NCI-H446 treated with DMSO at 0.1 percent for 48 hours (cell line): ENCODE measurements at regions not wholly inside any gene's neighbourhood (a gene's known extent, or its start where the extent isn't known, plus 50 kb on each side); places are given as distances from the start of the nearest gene placed in this dataset.
A peak's percentile ranks its signal among the peaks of the same experiment; 100 is the strongest.

Experiments
- DNase-seq: peaks from one replicate; lab custom pipeline; 2025; lab: John Stamatoyannopoulos, UW

DNA sequence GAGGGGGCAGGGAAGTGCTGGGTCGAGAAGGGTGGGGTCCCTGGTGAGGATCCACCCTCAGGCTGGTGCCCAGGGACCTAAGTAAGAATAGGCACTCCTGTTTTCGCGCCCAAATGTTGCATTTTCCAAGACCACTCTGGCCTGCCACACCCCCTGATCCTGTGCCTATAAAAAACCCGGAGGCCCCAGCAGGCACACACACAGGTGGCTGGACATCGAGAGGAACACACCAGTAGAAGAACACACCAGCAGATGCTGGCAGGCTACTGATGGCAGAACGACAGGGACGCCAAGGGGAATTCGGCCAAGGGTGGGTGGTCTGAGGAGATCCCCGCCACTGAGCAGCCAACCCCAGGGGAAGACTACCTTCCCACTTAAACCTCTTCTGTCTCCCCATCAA, 633.9 kb upstream of the POT1 start:
- peak; percentile 74 for DNase-seq

DNA sequence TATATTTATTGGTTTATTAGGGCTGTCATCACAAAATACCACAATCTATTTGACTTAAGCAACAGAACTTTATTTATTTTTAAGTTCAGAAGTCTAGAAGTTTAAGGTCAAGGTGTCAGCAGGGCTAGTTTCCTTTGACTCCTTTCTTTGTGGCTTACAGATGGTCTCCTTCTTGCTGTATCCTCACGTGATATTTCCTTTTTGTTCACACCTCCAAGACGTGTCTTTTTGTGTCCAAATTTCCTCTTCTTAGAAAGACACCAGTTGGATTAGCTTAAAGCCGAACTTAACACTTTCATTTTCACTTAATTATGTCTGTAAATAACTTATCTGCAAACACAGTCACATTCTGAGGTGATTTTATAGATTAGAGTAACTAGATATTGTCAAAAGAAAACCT, 631.4 kb upstream of the POT1 start:
- no peak for DNase-seq

DNA sequence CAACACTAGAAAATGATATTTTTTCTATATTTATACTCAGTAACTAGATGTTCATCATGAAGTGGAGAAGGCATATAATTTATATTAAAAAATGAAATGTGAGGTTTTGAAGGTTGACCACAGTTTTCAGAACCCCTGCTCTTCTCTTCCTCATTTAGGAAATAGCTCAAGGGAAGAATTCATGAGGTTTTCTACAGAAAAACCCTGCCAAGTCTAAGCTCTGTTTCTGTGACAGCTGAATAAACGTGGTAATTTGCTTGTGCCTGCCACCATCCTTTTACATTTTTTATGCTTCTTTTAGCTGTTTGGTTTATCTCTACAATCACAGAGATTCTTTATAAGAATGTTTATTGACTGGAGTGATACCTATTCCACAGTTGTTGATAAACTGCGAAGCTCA, 630.3 kb upstream of the POT1 start:
- no peak for DNase-seq

DNA sequence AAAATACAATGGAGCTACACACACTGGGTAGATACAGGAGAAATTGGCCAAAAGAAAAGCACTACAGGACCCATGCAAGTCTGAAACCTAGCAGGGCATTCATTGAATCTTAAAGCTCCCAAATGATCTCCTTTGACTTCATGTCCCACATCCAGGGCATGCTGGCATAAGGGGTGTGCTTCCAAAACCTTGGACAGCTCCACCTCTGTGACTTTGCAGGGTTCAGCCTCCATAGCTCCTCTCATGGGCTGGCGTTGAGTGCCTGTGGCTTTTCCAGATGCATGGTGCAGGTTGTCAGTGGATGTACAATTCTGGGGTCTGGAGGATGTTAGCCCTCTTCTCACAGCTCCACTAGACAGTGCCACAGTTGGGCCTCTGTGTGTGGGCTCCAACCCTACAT, 626.3 kb upstream of the POT1 start:
- DNase-seq, result no peak

DNA sequence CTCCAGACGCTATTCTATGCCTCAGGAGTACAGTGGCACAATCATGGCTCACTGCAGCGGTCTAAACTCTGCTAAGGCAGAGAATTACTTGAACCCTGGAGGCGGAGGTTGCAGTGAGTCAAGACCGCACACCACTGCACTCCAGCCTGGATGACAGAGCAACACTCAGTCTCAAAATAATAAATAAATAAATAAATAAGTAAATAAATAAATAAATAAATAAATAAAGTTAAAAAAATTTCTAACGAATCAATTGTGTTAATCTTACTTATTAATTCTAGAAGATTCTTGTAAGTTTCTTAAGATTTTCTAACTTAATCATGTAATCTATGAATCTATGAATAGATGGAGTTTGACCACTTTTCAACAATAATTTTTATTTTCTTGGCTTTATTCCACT, 621.4 kb upstream of the POT1 start:
- no peak for DNase-seq

DNA sequence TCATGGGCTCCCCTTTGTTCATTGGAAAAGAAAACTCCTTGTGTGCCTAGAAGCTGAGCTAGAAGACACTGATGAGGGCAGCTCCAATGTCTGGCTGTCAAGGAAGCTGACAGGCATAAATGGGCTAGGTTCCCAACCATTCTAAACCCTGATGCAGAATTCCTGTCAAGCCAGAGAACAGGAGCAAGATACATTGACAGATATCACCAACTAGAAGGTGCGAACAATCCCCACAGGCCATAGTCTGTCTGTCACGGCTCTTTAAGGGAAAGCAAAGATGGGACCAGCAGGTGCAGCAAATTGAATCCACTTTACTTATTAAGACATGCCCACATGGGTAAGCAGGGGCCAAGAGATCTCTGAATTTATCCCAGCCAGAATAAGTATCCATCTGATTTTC, 617.9 kb upstream of the POT1 start:
- DNase-seq, result no peak

DNA sequence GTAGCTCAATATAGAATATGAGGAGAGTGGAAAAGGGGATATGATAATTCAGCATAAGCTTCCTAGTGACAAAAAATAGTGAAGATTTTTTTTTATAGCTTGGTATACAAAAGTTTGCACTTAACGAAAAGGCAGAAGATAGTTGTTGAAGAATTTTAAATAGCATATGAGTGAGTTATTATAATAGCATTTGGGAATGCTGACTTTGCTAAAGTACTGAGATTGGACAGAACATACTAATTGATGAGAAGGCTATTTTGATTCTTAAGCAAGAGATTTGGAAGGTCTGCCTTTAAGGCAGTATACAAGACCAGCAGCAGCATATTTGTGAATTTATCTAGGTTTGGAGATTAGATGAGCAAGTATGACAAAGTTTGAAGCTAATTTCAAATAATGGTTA, 600.9 kb upstream of the POT1 start:
- DNase-seq, result no peak

DNA sequence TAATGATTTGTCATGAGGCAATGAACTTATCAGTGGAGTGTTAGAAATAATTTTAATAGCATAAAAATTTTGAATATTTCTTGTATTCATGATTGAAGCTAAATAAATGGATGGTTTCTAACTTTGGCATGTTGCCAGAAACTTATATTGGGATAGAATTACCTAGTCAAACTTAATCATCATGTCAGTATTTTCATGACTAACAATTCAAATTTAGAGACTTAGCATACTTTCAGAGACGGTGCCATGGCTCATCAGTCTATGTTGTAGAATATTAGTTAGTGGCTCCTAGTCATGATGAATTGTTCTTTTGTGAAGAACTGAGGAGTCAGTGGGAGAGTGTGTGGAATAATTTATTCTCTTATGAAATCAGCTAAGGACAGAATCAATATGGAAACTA, 599.6 kb upstream of the POT1 start:
- no peak for DNase-seq

DNA sequence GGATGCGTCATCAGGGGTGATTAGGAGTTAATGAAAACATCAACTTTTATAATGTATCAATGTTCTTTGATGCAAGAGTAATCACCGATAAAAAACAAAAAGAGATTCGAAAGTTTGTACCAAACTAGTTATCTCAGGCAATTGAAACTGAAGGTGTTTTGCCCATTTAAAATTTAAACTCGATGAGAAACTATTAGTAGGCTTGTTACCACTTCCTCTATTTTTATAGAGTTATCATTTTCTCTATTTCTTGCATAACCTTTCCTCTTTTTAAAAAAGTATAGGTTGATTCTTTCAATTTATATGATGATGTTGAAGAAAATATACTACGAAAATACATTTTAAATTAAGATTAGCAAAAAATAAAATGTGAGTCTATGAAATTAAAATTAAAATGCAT, 597.3 kb upstream of the POT1 start:
- no peak for DNase-seq

DNA sequence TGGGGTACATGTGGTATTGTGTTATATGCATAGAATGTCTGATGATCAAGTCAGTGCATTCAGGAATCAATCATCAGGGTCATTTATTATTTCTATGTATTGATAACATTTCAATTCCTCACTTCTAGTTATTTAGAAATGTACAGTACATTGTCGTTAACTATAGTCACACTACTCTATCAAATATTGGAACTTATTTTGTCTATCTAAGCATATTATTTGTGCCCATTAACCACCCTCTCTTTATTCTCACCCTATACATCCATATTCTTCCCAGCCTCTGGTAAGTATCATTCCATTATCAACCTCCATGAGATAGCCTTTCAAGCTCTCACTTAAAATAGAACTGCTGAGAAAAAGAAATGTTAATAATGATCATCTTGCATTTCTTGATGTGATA, 596.5 kb upstream of the POT1 start:
- no peak for DNase-seq

DNA sequence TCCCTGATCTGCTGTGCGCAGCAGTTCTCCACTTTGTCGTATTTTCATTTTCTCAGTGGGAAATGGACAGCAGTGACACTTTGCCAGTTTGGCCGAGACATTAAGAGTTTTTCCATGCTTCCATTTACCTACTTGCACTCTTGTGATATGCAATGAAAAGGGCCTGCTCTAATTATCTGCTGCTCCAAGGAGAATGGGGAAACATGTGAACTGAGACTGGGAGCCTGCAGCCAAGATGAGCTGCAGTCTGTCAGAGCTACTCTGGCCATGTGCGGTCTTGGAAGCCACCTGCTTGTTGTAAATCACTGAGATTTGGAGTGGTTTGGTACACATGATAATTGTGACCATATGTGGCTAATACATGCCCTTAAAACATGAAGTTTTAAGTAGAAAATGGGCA, 586.6 kb upstream of the POT1 start:
- peak; percentile 87 for DNase-seq

DNA sequence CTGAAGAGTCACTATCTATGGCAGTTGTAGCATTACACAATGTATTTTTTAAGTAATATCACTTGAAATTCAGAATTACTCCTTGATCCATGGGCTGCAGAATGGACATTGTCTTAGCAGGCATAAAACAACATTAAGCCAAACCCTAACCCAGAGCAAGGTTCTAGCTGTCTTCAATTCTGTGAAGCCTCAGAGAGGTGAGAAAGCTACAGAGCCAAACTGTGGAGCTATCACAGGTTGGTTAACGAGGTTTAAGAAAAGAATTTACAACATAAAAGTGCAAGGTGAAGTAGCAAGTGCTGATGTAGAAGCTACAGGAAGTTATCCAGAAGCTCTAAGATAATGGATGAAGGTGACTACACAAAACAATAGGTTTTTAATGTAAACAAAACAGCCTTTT, 582.7 kb upstream of the POT1 start:
- DNase-seq, result no peak

DNA sequence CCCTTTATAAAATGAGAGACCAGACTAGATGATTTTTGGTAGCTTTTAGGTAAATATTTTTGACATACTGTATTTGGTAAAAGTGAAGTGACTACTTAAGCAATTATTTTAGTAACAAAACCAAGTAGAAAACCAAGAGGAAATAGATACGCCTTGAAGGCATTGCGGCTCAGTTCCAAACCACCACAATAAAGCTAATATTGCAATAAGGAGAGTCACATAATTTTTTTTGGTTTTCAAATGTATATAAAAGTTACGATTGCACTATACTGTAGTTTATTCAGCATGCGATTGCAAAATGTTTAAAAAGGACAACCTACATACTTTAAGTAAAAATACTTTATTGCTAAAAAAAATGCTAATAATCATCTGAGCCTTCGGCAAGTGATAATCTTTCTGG, 581.7 kb upstream of the POT1 start:
- DNase-seq, result no peak

DNA sequence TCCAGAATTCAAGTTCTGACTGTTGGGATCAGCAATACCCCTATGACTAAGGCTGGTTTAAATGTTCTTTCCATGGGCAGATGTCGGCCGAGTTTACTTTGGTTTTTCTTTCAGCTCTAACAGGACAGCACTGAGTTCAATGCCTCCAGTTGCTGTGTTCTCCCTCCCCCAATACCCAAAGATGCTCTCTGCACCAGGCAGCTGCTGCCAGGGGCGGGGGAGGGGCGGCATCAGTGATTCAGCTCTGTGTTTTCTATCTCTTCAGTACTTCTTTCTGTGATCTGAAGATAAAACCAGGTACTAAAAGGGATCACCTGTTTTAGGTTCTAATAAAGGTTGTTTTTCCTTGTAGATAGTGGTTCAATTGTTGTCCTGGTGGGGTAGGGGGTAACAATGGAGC, 576.7 kb upstream of the POT1 start:
- DNase-seq, result no peak

DNA sequence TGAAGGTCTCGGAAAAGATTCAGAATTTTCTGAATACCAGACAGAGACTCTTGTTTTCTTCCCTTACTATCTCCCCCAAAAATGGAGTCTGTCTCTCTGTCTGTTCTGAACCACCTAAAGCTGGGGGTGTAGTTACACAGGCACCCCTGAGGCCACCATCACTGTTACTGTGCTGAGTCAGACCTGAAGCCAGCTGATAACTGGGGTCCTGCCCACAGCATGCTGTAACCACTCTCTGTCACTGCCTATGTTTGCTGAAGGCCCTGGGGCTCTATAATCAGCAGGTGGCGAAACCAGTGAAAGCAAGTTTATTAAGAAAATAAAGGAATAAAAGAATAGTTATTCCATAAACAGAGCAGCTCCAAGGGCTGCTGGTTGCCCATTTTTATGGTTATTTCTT, 575.2 kb upstream of the POT1 start:
- DNase-seq, result no peak

DNA sequence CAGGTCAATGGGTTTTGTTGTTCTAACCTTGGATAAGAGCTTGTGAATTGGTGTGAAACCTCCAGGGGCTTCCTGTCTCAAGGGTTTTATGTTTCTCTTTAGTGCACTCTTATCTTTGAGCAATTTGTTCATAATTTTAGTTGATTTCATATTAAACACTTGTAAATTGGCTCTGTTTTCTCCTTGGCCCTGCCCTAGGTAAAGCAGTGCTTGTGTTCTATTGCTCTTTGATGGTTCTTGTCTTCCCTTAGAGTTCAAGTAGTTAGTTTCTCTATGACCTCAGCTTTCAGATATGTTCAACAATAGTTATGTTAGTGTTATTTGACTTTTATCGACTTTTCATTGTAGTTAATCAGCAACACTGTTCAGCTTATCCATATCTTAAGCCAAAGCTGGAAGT, 566.4 kb upstream of the POT1 start:
- DNase-seq, result no peak

DNA sequence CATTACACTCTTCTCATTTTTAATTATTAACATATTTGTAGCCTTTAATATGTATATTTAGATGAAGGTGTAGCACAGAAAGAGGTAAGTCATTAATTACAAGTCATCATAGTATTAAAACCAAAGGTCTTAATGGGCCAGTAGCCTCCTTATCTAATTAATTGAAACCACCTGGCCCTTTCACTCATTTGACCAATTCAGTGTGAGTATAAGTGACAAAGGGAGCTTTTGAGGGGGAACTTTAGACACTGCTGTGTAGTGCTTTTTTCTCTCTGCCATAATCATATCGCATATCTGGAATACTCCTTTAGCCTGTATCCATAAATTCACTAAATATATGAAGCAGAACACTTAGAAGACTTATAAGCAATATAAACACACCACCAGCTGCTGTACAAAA, 562.9 kb upstream of the POT1 start:
- DNase-seq, result no peak

DNA sequence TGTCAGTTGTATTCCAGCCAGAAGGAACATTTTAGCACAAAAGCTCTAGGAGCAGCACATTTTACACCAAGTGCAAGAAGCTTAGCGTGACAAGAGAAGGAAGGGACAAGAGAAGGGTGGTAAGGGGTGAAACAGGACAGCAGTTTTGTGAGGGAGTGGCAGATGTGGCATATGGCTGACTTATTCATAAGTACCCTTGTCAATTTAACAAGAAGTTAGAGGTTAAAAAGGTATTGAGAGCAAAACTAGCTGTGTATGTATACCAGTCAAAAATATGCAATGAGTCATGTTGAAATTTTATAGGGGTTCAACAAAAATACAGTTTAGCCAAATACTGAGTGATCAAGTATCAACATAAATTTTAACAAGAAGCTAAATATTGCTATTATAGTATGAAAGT, 561.5 kb upstream of the POT1 start:
- no peak for DNase-seq

DNA sequence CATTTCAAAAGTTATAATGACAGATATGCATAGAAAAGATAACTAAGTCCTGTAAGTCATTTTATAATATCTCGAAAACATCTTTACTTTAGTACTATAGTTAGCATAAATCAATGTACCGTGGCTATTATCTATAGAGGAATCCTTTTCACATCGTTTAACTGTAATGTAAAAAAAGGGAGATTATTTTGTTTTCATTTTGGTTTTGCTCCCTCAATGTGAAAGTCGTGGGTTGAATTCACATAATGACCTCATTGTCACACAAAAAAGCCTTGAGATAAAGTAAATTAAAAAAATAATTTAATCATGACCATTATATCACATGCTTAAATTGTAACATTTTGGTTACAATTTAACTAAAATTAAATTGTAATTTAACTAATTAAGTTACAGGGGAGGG, 560.5 kb upstream of the POT1 start:
- no peak for DNase-seq

DNA sequence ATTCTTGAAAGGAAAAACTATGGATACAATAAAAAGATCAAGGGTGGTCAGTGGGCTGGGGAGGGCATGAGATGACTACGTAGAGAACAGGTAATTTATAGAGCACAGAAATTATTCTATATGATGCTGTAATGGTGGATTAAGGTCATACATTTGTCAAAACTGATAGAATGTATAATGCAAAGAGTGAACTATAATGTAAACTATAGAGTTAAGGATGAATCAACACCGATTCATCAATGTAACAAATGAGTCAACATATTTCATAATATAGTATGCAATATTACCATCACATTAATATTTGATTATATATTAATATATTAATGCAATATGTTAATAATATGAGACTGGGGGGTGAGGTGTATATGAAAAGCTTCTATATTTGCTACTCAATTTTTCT, 555.6 kb upstream of the POT1 start:
- no peak for DNase-seq

DNA sequence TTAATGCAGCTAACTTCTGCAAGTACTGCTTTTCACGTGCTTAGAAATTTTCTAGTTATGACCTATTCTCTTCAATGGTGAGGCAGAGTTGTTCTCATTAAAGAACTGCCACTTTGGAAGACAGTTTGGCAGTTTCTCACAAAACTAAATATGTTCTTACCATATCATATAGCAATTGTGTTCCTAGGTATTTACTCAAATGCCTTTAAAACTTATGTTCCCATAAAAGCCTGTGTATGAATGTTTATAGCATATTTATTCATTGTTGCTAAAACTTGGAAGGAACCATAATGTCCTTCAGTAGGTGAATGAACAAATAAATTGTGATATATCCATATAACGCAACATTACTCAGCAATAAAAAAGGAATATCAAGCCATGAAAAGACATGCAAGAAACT, 555.1 kb upstream of the POT1 start:
- DNase-seq, result no peak

DNA sequence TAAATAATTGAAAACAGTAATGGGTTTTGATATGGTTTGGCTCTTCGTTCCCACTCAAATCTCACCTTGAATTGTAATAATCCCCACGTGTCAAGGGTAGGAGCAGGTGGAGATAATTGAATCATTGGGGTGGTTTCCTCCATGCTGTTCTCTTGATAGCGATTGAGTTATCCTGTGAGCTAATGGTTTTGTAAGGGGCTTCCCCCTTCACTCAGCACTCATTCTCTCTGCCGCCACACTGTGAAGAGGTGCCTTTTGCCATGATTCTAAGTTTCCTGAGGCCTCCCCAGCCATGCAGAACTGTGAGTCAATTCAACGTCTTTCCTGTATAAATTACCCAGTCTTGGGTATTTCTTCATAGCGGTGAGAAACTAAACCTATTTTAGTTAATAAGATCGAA, 551.7 kb upstream of the POT1 start:
- DNase-seq, result no peak

DNA sequence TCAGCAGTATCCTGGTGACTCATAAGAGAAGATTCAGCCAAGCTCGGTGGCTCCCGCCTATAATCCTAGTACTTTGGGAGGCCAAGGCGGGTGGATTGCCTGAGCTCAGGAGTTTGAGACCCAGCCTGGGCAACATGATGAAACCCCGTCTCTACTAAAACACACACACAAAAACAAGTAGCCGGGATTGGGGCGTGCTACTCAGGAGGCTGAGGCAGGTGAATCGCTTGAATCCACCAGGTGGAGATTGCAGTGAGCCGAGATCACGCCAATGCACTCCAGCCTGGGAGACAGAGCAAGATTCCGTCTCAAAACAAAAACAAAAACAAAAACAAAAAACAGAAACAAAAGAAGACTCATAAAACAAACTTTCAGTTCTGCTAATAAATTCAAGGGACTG, 551.1 kb upstream of the POT1 start:
- no peak for DNase-seq

DNA sequence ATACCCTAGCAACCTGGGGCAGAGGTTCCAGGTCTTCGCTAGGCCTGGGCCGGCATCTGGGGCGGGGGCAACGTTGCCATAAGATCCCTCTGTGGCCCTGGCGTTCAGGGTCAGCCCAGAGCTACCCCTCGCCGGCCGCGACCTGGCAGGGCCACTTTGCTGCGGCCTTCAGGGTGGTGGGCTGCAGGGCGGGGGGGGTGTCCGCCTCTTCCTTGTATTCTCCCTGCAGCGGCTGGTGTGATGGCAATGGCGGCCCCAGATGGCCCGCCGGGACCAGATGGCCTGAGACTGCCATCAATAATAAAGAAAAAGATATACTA, 539.2 kb upstream of the POT1 start:
- DNase-seq, result no peak

DNA sequence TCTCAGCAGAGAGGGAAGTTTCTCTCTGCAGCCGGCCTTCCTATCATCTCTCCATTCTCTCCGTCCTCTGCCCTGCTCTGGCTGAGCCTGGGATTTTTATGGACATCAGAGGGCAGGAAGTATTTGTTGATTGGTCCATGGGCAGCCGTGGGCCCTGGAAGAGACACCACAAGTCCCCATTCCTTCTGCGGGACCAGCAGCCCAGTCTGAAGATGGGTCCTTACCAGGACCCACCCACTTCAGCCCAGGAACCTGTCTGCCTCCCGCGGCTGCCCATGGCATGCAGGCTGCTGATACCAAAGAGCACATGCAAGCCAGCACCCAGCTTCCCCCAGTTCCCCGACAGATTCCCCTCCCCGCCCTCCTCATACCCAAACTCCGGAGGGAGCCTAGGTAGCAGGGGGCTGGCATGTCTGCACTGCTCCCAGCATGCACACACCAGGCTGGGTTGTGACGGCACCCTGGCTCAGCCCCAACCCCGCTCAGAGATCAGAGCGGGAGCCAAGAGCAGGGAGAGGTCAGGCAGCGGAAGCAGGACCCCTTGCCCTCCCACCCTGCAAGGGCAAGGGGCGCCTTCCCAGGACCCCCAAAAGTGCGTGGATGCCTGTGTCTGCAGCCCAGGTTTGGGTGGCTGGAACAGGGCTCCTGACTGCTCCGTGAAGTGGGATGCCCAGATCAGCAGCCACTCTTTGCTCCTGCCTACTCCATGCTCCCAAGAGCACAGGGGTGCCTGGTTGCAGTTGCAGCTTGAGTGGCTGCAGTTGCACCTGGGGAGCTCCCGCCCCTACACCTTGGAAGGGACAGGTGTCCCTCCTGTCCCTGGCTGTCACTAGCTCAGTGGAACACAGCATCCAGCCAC, 538.6 kb upstream of the POT1 start:
- no peak for DNase-seq
